Left ventricle myocardium inferior (tissue), 1 donor: ENCODE measurements at regions not wholly inside any gene's neighbourhood (a gene's known extent, or its start where the extent isn't known, plus 50 kb on each side); places are given as distances from the start of the nearest gene placed in this dataset.

Source experiments
- DNase-seq: peaks from one replicate; pipeline ENCODE4 v3.0.0-alpha.2; 2020
- H3K27ac ChIP-seq: fragments of 200-600 bp; replicated peaks from 2 replicates; pipeline ENCODE4 v1.8.0; 2021
- H3K27me3 ChIP-seq: fragments of 200-600 bp; 2 replicates; pipeline ENCODE4 v1.8.0; 2021; ENCODE audit warnings: low read depth
- H3K36me3 ChIP-seq: fragments of 200-600 bp; 2 replicates; pipeline ENCODE4 v1.8.0; 2021
- H3K4me1 ChIP-seq: fragments of 200-600 bp; 2 replicates; pipeline ENCODE4 v1.8.0; 2021
- H3K4me3 ChIP-seq: fragments of 200-600 bp; 2 replicates; pipeline ENCODE4 v1.8.0; 2021; ENCODE audit warnings: mild to moderate bottlenecking, moderate library complexity
- H3K9me3 ChIP-seq: fragments of 200-600 bp; replicated peaks from 2 replicates; pipeline ENCODE4 v1.8.0; 2021
- intact Hi-C: fragments of 100-400 bp; cut with micrococcal nuclease; formaldehyde crosslinking; loops from one replicate; pipeline ENCODE4 v1.11.0; 2022
- TF ChIP-seq, protein P1 (sequence below): fragments of 200-600 bp; IDR thresholded peaks from 2 replicates; pipeline ENCODE4 v1.8.0; 2021; ENCODE audit warnings: antibody characterized with exemption, mild to moderate bottlenecking, borderline replicate concordance
- donor health status: DM: no; HTN: yes; CAD: no; lungs with severe emphysema.

DNA sequence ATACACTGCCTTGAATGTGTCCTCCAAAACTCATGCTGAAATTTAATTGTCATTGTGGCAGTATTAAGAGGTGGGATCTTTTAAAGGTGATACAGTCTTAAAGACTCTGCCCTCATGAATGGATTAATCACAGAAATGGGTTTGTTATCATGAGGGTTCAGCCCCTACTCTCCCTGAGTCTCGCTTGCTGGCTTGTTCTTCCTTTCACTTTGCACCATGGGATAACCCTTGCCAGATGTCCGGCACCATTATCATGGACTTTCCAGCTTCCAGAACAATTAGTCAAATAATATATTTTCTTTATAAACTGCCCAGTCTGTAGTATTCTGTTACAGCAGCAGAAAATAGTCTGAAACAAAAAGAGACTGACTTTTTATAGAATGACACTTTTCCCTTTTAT, 67.9 kb upstream of the TENT5A start:
- Histone ChIP-seq H3K27me3 (no peaks in the 10 kb centered on the region), H3K4me3 (peak overlapping the region; percentile 2), H3K4me1 (peaks cover 8% of the 10 kb centered on the region), H3K9me3 (peaks cover 9% of the 10 kb centered on the region), H3K36me3 (no peaks in the 10 kb centered on the region), H3K27ac (no peak overlapping the region)
- TF ChIP-seq, protein P1, sequence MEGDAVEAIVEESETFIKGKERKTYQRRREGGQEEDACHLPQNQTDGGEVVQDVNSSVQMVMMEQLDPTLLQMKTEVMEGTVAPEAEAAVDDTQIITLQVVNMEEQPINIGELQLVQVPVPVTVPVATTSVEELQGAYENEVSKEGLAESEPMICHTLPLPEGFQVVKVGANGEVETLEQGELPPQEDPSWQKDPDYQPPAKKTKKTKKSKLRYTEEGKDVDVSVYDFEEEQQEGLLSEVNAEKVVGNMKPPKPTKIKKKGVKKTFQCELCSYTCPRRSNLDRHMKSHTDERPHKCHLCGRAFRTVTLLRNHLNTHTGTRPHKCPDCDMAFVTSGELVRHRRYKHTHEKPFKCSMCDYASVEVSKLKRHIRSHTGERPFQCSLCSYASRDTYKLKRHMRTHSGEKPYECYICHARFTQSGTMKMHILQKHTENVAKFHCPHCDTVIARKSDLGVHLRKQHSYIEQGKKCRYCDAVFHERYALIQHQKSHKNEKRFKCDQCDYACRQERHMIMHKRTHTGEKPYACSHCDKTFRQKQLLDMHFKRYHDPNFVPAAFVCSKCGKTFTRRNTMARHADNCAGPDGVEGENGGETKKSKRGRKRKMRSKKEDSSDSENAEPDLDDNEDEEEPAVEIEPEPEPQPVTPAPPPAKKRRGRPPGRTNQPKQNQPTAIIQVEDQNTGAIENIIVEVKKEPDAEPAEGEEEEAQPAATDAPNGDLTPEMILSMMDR, result no peak
- DNase-seq, result no peak
- intact Hi-C loops, result no loop called here

DNA sequence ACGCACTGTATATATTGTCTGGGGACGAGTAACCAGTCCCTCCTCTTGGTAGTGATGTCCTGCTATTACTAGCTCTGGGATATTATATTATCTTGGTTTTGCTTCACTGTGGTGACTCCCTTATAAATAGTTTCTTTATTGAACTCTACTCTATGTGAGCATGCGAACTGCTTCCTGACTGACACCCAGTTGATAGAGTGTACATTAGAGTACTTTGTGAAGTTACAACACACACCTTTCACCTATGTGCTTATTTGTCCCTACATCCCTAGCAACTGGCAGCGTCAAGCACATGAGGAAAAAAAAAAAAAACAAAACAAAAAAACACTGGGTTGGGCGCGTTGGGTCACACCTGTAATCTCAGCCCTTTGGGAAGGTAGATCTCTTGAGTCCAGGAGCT, 67.3 kb upstream of the TENT5A start:
- Histone ChIP-seq H3K4me3 (no peak overlapping the region), H3K27ac (no peak overlapping the region), H3K9me3 (peaks cover 4% of the 10 kb centered on the region), H3K36me3 (no peaks in the 10 kb centered on the region), H3K27me3 (no peaks in the 10 kb centered on the region), H3K4me1 (peaks cover 8% of the 10 kb centered on the region)
- intact Hi-C loops, result no loop called here
- no peak for DNase-seq
- TF ChIP-seq, protein P1, result no peak

DNA sequence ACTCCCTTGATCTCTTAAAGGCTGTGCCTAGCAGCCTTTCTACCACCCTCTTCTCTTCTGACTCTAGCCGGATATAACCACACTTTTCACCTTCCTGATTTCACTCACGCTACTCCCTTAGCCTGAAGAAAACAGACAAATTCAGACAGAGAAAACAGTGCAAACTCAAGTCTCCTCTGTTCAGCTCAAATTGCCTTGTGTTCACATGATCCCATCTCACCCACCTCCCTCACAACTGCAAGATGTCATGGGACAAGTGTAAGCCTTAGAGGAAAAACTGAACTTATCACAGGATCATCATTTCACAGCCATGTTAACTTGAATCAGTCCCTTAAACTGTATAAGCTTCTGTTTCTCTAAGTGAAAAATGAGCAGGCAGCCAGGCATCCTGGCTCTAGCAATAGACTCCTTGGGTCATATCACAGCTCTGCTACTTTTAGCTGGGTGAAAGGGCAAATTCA, 66.5 kb upstream of the TENT5A start:
- Histone ChIP-seq H3K4me1 (peaks cover 8% of the 10 kb centered on the region), H3K27me3 (no peaks in the 10 kb centered on the region), H3K4me3 (no peak overlapping the region), H3K27ac (no peak overlapping the region), H3K36me3 (no peaks in the 10 kb centered on the region), H3K9me3 (no peaks in the 10 kb centered on the region)
- no peak for DNase-seq
- TF ChIP-seq, protein P1, result no peak
- intact Hi-C loops, result no loop called here

DNA sequence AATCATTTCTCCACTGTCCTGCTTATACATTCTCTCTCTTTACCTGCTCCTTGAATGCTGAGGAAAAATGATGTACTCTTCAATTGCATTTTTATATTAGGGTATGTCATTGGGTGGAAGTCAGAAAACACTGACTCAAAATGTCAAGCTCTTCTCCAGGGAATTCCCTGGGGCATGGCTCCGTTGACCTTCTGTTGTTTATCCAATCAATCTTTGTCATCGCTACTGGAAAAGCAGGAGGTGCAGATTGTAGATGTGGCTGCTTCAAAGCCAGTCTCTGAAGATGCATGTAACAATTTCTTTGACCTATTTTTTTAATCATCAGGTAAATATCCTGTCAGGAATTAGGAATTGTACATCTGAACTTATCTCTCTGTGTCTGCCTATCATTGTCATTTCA, 63.9 kb upstream of the TENT5A start:
- Histone ChIP-seq H3K4me3 (no peak overlapping the region), H3K27me3 (no peaks in the 10 kb centered on the region), H3K4me1 (peaks cover 8% of the 10 kb centered on the region), H3K9me3 (no peaks in the 10 kb centered on the region), H3K27ac (no peak overlapping the region), H3K36me3 (no peaks in the 10 kb centered on the region)
- intact Hi-C loops, result no loop called here
- no peak for DNase-seq
- TF ChIP-seq, protein P1, result no peak

DNA sequence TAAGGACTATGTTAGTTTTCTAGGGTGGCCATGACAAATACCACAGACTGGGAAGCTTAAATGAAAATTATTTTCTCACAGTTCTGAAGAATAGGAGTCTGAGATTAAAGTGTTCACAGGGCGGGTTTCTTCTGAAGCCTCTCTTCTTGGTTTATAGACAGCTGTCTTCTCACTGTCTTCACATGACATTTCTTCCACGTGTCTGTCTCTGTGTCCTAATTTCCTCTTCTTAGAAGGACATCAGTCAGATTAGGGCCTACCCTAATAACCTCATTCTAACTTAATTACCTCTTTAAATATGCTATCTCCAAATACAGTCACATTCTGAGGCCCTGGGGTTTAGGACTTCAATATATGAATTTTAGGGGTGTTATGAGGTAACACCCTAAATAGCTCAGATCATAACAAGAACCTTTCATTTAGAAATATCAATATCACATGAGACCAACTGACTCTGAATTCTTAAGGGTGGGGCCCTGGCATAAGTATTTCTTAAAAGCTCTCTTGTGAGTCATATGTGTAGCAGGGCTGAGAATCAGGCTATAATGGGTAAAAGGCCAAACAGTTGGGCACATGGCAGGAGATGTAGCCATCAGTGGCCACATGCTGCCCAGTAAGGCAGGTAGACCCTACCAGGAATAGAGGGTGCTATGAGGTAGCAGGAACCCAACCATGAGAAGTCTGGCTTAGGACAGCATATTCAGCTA, 62.0 kb upstream of the TENT5A start:
- no peaks in the 10 kb centered on the region for H3K9me3 ChIP-seq
- no peaks in the 10 kb centered on the region for H3K36me3 ChIP-seq
- TF ChIP-seq, protein P1, result no peak
- no peak overlapping the region for H3K4me3 ChIP-seq
- no peak for DNase-seq
- intact Hi-C loops, result no loop called here
- no peak overlapping the region for H3K27ac ChIP-seq
- H3K27me3 ChIP-seq, result no peaks in the 10 kb centered on the region
- H3K4me1 ChIP-seq, result peaks cover 11% of the 10 kb centered on the region
